Mesothelial cell of epicardium (in vitro differentiated cells): ENCODE measurements at regions not wholly inside any gene's neighbourhood (a gene's known extent, or its start where the extent isn't known, plus 50 kb on each side); places are given as distances from the start of the nearest gene placed in this dataset.

Experiments used
- DNase-seq, 2 experiments: peaks; one replicate each; pipeline ENCODE4 v3.0.0; 2021; ENCODE audit warnings: low spot score in 2 of 2; ENCODE audit not compliant: unreplicated experiment in 2 of 2
- H3K27ac Mint-ChIP-seq: 2 replicates; pipeline ENCODE4 v1.8.0; 2021; ENCODE audit warnings: mixed read lengths
- H3K27me3 Mint-ChIP-seq: 2 replicates; pipeline ENCODE4 v1.8.0; 2021; ENCODE audit warnings: low read depth, mixed read lengths
- H3K36me3 Mint-ChIP-seq: 2 replicates; pipeline ENCODE4 v1.8.0; 2021; ENCODE audit warnings: mixed read lengths
- H3K4me1 Mint-ChIP-seq: 2 replicates; pipeline ENCODE4 v1.8.0; 2021; ENCODE audit warnings: mixed read lengths
- H3K4me3 Mint-ChIP-seq: 2 replicates; pipeline ENCODE4 v1.8.0; 2021; ENCODE audit warnings: mild to moderate bottlenecking, moderate library complexity, mixed read lengths
- H3K9me3 Mint-ChIP-seq: 2 replicates; pipeline ENCODE4 v1.8.0; 2021; ENCODE audit warnings: mixed read lengths
- TF ChIP-seq, protein P1 (sequence below): fragments of 200-600 bp; sonication (generic); IDR thresholded peaks from one replicate; pipeline ENCODE4 v1.5.0; 2021; ENCODE audit warnings: antibody characterized with exemption; ENCODE audit not compliant: unreplicated experiment

DNA sequence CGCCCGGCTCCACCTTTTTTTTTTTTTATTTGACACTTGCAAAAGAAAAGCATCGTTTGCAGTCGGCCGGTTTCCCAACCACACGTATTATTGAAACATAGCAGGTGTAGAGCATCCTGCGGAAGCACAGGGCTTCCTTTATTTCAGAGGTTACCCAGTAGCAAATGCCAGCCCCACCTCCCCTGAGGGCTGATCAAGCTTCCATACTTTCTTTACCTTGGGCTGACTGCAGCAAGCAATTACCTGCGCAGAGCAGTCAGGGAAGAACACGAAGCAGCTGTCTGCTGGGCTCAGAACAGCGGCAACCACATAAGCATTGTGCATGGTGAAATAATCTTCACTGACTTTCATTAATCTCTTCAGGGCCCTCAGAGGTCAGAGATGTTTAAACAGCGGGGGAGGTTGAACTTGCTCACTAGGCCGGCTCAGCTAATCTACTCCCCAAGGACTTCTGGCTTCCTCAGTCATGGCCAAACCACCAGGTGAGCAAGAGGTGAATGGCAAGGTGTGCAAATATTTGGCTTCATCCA, 784.7 kb upstream of the AUTS2 start:
- H3K27me3 Mint-ChIP-seq: no peaks in the 10 kb centered on the region
- H3K27ac Mint-ChIP-seq: peak overlapping the region; percentile 11
- H3K9me3 Mint-ChIP-seq: no peaks in the 10 kb centered on the region
- H3K36me3 Mint-ChIP-seq: no peaks in the 10 kb centered on the region
- no peak for DNase-seq
- TF ChIP-seq, protein P1, sequence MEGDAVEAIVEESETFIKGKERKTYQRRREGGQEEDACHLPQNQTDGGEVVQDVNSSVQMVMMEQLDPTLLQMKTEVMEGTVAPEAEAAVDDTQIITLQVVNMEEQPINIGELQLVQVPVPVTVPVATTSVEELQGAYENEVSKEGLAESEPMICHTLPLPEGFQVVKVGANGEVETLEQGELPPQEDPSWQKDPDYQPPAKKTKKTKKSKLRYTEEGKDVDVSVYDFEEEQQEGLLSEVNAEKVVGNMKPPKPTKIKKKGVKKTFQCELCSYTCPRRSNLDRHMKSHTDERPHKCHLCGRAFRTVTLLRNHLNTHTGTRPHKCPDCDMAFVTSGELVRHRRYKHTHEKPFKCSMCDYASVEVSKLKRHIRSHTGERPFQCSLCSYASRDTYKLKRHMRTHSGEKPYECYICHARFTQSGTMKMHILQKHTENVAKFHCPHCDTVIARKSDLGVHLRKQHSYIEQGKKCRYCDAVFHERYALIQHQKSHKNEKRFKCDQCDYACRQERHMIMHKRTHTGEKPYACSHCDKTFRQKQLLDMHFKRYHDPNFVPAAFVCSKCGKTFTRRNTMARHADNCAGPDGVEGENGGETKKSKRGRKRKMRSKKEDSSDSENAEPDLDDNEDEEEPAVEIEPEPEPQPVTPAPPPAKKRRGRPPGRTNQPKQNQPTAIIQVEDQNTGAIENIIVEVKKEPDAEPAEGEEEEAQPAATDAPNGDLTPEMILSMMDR: no peak
- H3K4me1 Mint-ChIP-seq: peaks cover 11% of the 10 kb centered on the region
- no peak overlapping the region for H3K4me3 Mint-ChIP-seq

DNA sequence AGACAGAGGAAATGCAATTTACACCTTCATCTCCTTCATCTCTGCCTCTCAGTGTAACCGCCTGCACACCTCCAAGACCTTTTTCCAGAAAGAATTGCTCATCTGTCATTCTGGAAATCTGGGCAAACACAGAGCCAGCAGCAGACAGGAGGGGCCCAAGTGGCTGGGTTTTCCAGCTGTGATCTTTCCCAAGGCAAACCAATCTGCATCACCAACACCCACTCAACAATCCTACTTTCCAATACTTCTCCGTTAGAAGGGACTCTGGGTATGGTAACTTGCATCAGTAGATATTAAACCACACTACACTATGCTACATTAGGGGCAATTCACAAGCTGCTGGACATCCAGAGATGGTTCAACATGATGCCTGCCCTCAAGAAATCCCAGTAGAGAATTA, 781.8 kb upstream of the AUTS2 start:
- H3K4me3 Mint-ChIP-seq: no peak overlapping the region
- DNase-seq: no peak
- no peaks in the 10 kb centered on the region for H3K9me3 Mint-ChIP-seq
- H3K36me3 Mint-ChIP-seq: no peaks in the 10 kb centered on the region
- H3K27me3 Mint-ChIP-seq: no peaks in the 10 kb centered on the region
- peaks cover 19% of the 10 kb centered on the region for H3K4me1 Mint-ChIP-seq
- no peak overlapping the region for H3K27ac Mint-ChIP-seq
- TF ChIP-seq, protein P1: no peak

DNA sequence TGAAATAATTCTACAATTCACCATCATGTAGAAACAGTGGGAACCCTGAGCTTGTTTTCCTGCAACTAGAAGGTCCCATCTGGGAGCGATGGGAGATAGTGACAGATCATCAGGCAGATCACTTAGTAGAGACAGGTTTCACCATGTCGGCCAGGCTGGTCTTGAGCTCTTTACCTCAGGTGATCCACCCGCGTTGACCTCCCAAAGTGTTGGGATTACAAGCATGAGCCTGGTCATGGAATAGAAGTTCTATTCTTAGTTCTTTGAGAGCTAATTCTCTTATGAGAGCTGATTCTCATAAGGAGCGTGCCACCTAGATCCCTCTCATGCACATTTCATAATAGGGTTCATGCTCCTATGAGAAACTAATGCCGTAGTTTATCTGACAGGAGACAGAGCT, 778.0 kb upstream of the AUTS2 start:
- Mint-ChIP-seq H3K27ac (no peak overlapping the region), H3K9me3 (peaks cover 15% of the 10 kb centered on the region), H3K4me3 (no peak overlapping the region), H3K36me3 (no peaks in the 10 kb centered on the region), H3K4me1 (peaks cover 19% of the 10 kb centered on the region), H3K27me3 (no peaks in the 10 kb centered on the region)
- no peak for DNase-seq
- TF ChIP-seq, protein P1: no peak

DNA sequence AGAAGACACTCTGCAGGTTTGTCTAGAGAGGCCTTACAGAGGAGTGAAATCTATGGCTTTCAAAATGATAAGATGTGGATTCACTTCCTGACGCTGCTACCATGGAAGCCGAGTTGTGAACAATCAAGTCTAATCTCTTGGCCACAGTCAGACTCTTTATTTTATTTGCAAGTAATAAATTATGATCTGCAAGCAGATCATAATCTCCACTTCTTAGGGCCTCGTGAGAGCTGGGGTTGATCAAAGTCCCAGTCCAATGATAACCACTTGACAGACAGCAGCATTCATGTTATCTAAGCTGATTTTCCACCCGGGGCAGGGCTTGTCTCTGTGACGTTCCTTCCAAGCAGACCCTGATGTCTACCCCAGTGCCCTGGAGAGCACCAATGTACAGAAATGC, 776.4 kb upstream of the AUTS2 start:
- TF ChIP-seq, protein P1: no peak
- DNase-seq: no peak
- Mint-ChIP-seq H3K36me3 (no peaks in the 10 kb centered on the region), H3K27ac (no peak overlapping the region), H3K4me3 (no peak overlapping the region), H3K4me1 (peaks cover 19% of the 10 kb centered on the region), H3K27me3 (no peaks in the 10 kb centered on the region), H3K9me3 (peaks cover 15% of the 10 kb centered on the region)

DNA sequence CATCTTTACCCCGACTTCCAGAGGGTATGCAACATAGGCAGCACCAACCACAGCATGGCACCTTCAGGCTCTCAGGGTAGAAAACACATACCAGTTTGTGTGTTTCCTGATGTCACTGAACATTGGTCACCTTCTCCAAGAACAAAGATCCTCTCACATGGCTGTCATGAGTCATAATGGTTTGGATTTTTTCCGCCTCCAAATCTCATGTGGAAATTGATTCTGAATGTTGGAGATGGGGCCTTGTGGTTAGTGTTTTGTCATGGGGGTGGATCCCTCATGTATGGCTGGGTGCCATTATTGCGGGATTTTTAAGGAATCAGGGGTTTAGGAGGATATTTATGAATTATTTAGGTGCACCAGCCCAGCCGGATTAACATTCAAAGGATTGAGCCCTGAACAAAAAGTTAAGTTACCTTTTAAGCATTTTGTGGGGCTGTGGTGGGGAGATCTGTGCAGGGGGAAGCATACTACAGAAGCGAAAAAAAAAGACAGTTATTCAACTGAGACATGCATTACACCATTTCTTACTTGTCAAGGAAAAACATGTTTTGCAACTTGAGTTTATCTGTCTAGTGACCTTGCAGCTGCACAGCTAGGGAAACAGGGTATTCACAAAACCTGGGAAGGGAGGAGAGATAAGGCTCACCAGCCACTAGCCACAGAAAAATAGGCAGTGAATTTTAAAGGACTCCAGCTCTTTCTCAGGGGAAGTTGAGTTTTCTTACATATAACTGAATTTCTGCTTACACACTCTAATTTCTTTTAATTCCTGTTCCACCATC, 774.1 kb upstream of the AUTS2 start:
- no peaks in the 10 kb centered on the region for H3K27me3 Mint-ChIP-seq
- DNase-seq: no peak
- TF ChIP-seq, protein P1: no peak
- H3K27ac Mint-ChIP-seq: no peak overlapping the region
- peaks cover 17% of the 10 kb centered on the region for H3K4me1 Mint-ChIP-seq
- peaks cover 19% of the 10 kb centered on the region for H3K9me3 Mint-ChIP-seq
- H3K4me3 Mint-ChIP-seq: no peak overlapping the region
- no peaks in the 10 kb centered on the region for H3K36me3 Mint-ChIP-seq
